ENCODE measurements at regions not wholly inside any gene's neighbourhood (a gene's known extent, or its start where the extent isn't known, plus 50 kb on each side); places are given as distances from the start of the nearest gene placed in this dataset.

DNA sequence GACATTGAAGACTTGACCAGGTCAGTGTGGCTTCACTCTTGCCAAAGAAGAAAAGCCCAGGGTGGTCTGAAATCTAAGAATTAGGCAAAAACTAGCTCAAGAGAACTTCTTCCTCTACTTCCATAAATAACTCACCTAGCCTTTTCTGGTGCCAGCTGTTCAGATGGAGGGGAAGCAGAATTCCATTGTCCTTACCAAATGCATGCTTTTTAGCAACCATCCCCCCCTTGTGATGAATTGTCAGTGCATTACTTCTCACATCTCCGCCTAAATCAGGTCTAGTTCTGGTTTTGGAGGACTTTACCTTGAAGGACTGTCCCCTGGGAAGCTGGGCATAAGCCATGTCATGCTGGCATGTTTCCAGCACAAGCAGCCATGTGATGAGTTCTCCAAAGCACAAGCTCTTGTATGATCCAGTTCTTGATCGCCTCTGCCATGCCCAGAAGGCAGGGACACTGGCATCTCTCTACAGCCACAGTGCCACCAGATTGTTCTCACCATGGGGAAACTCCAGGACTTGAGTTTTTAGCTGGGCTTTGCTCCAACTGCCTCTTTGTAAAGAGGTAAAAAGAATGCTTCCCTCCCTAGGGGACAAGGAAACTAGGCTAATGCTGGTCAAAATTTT is 96.4 kb upstream of the IL12A start:
- DNase-seq, result no peak

DNA sequence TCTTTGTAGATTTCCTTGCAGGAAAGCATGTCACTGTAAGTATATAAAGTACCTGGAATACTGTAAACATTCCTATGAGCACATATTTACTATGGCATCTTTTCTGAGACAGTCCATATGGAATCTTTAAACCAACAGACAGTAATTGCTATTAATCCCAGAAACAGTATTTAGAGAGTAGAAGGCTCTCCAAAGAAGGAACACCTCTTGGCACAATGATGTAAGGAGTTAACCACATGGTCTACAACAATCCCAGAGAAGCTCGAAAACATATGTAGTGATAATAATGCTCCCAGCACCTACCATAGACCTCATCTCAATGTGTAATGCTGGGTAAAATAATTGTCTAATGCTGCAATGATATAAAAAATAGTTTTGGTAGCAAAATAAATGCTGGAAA is 95.8 kb upstream of the IL12A start:
- no peak for DNase-seq

DNA sequence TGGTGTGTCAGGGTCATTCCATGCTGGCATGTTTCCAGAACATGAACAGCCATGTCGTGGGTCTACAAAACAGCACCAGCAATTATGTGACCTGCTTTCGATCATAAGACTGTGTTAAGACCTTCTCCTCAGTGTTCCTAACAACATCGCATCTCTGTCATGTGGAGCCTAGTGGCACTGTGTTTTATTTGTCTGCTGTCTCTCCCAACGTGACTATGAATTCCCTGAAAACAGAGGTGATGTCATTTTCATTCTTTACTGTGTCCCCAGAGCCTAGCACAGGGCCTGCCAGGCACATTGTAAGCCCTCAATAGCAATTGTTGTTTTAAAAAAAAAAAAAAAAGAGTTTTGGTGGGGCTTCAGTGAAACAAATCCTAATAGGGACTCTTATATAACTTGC is 94.2 kb upstream of the IL12A start:
- no peak for DNase-seq

DNA sequence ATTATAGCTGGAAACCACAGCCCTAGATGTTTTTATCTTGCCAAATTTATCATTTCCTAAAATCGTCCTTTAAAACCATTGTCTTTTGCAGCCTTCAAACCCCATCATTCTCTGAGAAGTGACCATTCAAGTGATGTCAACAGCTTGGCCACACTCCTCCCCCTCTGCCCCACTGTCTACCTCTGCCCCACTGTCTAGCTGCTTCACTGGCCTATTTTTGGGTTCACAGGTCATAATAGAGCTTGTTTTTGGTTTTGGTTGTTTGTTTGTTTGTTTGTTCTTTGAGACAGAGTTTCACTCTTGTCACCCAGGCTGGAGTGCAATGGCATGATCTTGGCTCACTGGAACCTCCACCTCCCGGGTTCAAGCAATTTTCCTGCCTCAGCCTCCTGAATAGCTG is 93.2 kb upstream of the IL12A start:
- no peak for DNase-seq

DNA sequence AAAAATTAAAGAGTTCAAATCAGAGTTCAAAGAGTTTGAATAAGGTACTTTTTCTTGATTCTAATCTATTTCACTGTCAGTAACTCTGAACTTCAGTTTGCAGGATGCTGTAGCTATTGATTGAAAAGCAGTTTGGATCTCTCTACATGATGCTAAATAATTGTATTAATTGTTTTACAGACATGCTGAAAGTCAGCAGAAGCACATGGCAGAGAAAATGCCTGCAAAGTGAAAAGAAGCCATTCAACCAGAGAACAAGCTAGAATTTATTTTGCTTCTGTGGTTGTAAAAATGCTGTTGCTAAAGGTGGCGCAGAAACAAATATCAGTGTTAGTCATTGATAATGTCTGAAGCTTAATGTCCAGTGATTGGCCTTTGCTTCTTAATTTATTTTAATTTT is 92.1 kb upstream of the IL12A start:
- no peak for DNase-seq

DNA sequence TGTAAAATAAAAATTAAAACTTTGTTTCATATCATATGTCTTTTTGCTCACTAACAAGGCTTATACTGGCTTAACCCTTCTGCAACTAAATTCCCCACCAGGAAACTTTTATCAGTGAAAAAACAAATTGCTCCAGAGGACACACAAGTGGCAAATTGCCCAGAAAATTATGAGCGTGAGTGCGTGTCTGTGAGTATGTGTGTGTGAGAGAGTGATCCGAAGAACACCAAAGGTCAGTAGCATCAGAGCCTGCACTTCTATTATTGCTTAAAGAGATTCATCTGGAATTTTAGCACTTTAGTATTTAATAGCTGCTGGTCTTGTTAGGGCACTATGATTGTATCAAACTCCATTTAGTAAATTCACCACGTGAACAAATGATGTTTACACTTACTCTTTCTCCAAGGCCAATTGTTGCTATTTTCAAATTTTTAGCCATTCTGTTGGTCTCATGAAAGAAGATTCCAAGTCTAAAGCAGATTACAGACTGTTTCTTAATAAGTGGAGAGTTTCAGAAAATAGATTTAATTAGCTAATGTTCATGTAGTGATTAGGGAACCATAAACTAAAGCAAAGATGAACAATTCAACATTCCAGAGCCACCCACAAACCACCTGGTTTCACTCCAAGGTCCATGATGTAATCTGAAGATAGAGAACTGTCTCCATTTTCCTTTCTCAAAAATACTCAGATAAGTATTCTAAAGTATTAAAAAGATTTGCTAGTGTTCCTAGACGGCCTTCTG is 91.1 kb upstream of the IL12A start:
- DNase-seq, result no peak

DNA sequence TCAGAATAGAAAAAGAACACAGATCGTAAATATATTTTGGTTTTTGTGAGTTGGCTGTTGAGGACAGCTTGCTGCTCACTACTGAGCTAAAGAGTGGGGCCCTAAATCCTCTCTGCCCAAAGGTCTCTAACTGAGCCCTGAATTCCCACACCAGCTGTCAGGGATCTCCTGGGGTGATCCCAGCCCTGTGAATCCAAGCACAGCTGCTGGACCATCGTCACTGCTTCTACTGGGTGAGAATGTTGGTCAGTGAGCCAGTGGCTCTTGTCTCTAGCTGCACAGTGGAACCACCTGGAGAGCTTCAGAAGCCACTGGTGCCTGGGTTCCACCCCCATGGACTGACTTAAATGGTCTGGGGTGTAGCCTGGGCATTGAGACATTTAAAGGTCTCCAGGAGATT is 90.5 kb upstream of the IL12A start:
- DNase-seq, result no peak

DNA sequence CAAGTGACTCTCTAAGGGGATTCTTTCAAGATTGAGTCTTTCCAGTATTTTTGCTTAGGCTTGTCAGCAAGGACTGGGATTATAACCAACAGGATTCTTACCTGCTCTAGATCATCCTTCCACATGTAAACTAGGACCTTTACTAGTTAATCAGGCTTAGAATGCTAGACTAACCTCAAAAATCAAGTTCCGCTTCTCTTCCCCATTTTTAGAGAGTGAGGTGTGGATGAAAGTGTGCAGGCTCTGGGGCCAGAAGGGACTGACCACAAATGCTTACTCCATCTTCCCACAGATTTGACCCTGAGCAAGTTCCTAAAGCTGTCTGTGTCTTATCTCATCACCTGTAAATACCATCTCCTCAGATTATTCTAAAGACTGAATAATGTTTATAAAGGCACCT is 89.5 kb upstream of the IL12A start:
- no peak for DNase-seq

DNA sequence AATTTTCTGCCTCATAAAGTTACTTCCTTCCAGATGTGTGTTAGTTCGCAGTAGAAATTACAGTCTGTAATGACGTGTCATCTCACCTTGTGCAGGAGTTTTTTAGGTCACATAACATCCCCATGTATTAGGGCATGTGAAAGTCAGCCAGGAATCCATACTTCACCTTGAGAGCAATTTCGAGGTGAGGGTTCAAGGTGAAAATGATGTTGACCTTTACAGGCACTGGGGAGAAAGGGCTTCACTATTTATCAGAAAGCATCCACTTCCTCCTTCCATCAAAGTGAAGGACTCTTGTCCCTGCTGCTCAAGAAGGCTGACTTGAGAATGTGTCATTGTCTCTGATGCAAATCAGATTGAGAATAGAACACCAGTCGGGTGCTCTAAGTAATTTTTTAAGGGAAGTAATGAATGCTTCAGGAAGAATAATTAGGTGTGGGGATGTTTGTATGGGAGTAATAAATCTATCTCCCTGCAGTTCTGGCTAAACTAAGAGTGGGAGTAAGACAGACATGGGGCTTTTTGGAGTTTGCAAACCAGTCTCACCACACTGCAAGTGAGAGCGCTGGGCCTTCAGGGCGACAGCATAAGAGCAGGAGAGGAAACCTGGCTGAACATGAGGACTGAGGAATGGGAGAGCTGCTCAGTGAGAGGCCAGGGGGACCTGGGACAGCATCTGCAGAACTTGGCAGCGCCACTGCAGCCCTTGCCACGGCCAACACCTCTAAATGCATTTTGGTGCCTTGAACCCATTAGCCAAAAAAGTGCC is 85.9 kb upstream of the IL12A start:
- DNase-seq, result no peak

DNA sequence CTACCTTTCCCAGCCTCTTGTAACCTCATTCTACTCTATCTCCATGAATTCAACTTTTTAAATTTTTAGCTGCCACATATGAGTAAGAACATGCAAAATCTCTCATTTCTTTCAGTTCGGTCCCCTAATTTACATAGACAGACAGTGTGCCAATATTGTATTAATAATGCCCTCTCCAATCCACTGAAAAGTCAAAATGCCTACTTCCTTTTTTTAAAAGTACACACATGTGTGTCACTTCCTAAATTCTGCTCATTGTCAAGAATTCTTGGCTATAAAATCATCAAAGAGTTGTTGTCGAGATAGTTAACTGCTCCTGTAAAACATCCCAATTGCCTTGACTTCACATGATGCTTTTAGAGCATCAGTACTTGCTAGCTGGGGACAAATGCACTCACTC is 84.2 kb upstream of the IL12A start:
- no peak for DNase-seq

DNA sequence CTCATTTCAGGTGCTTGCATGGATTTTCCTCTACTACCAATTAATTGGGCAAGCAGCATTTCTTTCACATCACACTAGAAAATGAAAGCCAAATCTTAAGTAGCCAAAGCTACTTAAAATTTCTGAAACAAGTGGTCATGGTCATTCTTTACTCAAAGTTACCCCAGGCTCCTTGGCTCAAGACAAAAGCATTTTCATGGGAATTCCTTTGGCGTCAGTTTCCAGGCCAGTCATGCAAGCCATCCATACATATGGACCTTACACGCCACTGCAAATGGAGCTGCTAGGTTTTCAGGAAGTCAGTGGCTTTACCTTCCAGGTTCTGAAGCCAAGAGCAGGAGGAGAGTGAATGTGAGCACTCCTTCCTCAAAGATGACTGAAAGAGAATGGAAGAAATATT is 83.7 kb upstream of the IL12A start:
- no peak for DNase-seq

DNA sequence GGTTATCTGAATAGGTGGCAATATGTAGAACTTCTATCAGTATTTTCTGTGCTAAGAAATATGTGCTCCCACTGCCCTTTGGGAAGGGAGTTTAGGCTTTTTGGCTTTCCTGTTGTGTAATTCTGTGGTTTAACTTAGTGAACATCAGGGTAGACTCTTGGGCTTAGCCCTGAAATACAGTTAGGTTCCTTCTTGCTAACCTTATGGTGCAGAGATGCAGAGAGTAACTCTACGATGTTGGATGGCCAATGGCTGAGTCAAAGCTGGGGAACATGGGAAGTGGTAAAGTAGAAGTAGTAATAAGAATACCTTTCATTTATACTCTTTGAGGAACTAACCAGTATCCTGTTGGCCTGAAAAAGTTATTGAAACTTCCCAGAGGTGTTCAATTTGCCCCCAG is 80.8 kb upstream of the IL12A start:
- no peak for DNase-seq

DNA sequence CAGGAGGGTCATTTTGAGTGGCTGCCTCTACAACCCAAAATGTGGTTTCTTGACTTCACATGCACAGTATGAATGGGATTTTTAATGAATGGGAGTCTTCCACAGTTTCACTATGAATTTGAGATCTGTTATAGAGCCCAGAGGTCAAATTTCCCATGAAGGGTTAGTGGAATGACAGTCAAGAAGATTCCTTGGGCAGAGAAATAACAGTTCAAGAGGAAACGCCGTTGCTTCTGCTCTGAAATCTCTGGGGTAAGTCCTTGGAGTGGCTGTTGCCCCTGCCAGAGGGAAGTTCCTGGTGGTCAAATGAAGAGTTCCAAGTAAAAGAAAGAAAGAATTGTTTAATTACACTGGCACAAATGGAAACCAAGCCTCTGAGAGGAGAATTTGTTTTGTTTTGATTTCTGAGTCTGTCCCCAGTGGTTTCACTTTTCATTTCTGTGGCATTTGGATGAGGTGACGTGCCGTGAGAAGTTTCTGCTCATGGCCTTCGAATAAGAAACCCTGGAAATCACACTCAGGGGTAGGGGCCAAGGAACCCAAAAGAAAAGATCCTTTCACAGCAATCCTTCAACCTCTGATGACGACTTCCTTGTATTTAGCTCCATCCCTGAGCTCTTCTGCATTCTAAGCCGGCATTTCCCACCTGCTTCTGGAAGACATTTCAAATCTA is 77.5 kb upstream of the IL12A start:
- DNase-seq, result no peak

DNA sequence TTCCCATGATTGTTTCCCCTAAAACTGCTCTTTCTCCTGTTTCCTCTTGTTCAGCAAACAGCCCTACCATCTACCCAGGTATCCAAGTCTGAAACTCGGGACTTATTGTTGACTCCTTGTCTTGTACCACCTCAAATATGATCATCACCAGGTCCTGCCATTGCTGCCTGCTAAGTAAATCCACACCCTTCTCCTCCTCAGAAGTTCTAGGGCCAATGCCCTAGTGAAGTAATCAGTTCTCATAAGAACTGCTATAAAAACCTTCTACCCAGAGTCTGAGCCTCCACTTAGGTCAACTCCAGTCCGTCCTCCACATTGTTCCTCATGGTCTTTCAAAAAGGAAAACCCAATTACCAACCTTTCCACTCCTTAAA is 77.0 kb upstream of the IL12A start:
- no peak for DNase-seq

DNA sequence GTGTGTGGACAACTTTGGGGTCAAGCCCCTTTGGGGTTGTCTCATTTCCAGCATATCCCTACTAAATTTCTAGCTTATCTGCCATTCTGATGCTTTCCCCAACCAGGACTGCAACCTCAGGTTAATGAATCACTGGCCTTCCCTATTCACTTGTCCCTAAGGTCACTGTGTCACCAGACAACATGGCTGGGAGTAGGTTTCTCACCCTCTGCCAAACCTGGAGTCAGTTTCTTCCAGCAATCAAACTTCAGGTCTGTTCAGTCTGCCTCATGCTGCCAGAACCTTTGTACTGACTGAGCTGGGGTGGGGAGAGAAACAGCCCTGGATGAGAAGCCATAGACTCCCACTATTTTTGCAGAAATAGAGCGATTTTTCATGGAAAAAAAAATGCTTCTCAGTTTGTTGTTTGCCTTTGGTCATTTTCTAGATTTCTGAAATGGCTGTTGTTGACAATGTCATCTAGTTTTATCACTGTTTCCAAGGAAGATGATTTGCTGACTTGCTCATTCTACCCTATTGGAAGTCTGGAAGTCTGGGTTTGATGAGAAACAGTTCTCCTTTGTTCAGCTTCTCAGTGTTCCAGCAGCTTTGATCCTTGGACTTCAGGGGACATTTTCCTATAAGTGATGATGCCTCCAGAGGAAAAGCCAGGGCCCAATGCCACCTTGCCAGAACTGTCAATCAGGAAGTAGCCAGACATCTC is 74.8 kb upstream of the IL12A start:
- no peak for DNase-seq

DNA sequence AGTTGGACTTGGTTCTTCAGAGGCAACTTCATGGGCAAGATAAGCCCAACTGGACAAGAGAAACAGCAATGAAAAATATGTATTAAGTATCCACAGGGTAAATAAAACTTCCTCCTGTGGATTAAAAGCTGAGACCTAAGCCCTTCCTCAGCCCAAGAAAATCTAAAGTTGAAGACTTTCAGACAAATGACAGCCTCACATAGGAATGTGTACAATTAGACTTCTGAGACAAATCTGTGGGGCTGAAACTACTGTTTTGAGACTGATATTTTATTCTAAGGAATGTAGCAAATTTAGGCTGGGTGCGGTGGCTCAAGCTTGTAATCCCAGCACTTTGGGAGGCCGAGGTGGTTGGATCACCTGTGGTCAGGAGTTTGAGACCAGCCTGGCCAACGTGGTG is 74.2 kb upstream of the IL12A start:
- no peak for DNase-seq

DNA sequence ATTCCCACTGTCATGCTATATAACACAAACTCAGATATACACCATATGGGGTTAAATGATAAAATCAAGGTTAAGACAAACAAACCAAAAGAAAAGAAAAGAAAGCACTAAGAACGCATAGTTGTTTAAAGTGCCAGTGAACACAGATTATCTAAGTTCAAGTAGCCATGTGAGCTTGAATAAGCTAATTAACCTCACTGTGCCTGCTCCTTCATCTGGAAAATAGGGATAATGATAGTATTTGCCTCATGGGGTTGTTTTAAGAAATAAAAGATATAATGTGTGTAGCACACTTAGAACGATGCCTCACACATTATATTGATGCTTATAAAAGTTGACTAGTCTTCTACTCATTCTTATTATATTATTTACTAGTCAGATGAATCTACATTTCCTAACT is 72.6 kb upstream of the IL12A start:
- DNase-seq, result no peak

DNA sequence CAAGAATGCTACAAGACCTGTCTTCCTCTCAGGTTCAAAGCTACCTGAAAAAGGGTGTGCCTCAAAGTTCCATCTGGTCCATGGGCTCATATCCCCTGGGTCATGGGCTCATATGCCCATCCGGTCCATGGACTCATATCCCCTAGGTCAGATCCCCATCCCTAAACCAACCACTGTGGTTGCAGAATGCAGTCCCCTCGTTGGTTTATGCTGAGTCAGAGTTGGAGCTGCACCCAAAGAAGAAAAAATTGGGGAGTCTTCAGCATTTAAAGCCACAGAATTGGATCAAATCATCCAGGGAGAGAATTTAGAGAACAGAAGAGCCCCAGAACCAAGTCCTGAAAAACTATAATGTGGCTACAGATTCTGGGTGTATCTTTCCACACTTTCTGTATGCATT is 71.5 kb upstream of the IL12A start:
- no peak for DNase-seq

DNA sequence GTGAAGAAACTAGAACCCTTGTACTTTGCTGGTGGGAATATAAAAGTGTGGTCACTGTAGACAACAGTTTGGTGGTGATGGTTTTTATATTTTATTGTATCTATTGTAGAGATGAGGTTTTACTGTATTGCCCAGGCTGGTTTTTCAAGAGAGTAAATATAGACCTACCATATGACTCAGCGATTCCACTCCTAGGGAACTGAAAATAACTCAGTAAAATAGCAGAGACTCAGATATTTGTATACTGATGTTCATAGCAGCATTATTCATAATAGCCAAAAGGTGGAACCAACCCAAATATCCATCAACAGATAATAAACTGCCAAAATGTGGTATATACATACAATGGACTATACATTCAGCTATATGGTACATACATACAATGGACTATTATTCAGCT is 68.8 kb upstream of the IL12A start:
- no peak for DNase-seq

DNA sequence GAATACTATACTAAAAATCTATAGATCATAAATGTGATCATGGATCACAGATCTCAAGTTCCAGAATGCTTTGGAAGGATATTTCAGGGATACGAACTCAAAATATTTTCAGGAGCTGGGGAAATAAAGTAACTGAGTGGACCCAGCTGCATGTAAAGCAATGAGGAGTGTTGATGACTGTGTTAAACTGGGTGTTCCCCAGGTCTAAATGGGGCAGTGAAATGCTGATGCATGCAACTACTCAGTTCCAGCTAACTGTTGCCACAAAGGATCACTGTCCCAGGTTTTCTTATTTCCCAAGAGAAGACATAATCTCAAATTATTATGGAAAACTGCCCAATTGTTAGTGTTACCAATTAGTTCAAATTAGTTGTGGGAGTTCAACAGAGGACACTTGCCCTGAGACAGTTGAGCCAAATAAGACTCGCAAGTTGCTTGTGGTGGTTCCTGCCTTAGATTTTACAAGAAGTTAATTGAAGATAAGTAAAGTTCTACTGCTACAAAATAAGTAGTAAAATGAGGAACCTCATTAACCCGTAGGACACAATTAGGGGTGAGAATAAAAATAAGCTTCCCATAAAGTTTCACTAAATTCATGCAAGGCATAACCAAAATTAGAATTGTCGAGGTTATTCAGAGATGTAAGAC is 66.3 kb upstream of the IL12A start:
- no peak for DNase-seq

DNA sequence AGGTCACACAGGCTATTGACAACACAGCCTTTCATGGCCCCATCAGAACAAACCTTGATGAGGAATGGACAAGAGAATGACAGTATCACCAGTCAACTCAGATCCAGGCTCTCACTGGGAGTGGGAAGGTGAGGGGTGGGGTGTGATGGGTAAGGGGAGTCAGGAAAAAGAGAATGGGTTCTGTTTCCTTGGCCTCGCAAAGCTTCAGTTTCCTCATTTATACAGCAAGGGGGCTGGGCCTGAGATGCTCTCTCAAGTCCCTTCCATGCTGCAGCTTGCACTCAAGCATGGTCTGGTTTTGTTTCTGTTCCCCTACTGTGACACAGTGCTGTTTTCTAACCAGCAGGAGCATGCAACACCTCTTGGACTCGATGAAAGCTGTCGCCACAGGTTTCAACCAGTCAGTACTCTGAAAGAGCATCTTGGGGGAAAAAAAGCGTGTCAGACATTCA is 65.7 kb upstream of the IL12A start:
- DNase-seq, result no peak

DNA sequence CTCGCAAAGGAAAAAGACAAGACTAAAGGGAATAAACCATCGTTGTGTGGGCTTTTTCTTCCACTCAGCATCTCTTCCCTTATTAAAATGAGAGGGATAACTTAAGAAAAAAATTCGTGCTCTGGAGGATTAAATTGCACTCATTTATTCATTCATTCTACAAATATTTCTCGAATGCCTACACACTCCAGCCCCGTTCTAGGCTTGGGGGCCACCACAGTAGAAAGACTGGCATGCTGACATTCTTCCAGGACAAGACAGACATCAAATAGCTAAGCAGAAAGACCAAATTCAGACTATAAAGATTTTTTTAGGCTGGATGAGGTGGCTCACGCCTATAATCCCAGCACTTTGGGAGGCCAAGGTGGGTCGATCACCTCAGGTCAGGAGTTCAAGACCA is 65.3 kb upstream of the IL12A start:
- DNase-seq, result no peak

DNA sequence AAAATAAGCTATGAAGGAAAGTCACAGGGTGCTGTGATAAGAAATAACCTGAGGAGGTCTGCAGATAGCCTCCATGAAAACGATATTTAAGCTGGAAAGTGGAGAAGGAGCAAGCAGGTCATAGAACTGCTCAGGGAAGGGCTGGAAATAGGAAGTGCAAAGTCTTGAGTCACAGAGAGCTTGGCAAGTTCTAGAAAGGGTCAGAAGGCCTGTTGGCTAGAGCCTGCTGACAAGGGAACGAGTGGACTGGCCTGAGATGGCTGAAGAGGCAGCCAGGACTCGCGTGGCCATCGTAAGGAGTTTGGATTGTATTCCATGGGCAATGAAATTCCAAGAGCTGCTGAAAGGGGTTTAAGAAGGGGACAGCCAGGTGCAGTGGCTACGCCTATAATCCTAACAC is 64.7 kb upstream of the IL12A start:
- DNase-seq, result no peak

Measured in NCI-H510A treated with DMSO at 0.1 percent for 48 hours (cell line).